PFSK-1 (cell line): ENCODE measurements at regions not wholly inside any gene's neighbourhood (a gene's known extent, or its start where the extent isn't known, plus 50 kb on each side); places are given as distances from the start of the nearest gene placed in this dataset.

ENCODE experiments used
- FOXP2 ChIP-seq: optimal IDR thresholded peaks from 2 replicates; pipeline ENCODE3; 2011; ENCODE audit warnings: borderline replicate concordance, control low read depth, inconsistent platforms; ENCODE audit not compliant: insufficient read depth; ENCODE audit errors: extremely low read length, extremely low read depth
- POLR2AphosphoS5 ChIP-seq: IDR thresholded peaks from 2 replicates; pipeline ENCODE4 v1.6.1; 2012; ENCODE audit warnings: low read depth, mild to moderate bottlenecking, control low read depth, low read length, moderate library complexity
- REST ChIP-seq, 2 experiments: IDR thresholded peaks; 2 replicates each; pipeline versions ENCODE4 v1.6.1 to v1.8.0; 2011 to 2012; ENCODE audit warnings: low read depth in 2 of 2, low read length in 2 of 2, control low read depth in 1 of 2, inconsistent platforms in 1 of 2, mild to moderate bottlenecking in 1 of 2, moderate library complexity in 1 of 2; ENCODE audit not compliant: insufficient read depth in 1 of 2
- SIN3A ChIP-seq: IDR thresholded peaks from 2 replicates; pipeline ENCODE4 v1.6.1; 2012; ENCODE audit warnings: mild to moderate bottlenecking, low read length, moderate library complexity, borderline replicate concordance; ENCODE audit not compliant: insufficient read depth
- TAF1 ChIP-seq: IDR thresholded peaks from 2 replicates; pipeline ENCODE4 v1.6.1; 2012; ENCODE audit warnings: low read length, control low read depth, borderline replicate concordance; ENCODE audit not compliant: insufficient read depth

GRCh38 chr20:23277316-23277715, 73.3 kb upstream of the NXT1 start:
- TF ChIP-seq POLR2AphosphoS5 (no peak), REST (IDR thresholded peaks at IDR 0.05; ENCODE audit: insufficient read depth in 1 of 2, low read depth in 2 of 2, low read length in 2 of 2) (no peak), SIN3A (no peak), TAF1 (no peak), FOXP2 (no peak)
